ENCODE measurements at regions not wholly inside any gene's neighbourhood (a gene's known extent, or its start where the extent isn't known, plus 50 kb on each side); places are given as distances from the start of the nearest gene placed in this dataset.

- TF ChIP-seq ARID4A (CRISPR knock-in tag; IDR thresholded peaks at IDR 0.05; ENCODE audit: borderline replicate concordance): peak; percentile 19; the same call in 1 of the 2 replicates
- TF ChIP-seq NFE2 (CRISPR knock-in tag; IDR thresholded peaks at IDR 0.05): no peak
- peak; percentile 63; the same call in 1 of the 2 replicates for TF ChIP-seq ZSCAN9 (CRISPR knock-in tag; IDR thresholded peaks at IDR 0.05; ENCODE audit: borderline replicate concordance)
- TF ChIP-seq ZMYM3 (CRISPR knock-in tag; IDR thresholded peaks at IDR 0.05): no peak
- TF ChIP-seq RFXANK (CRISPR knock-in tag; IDR thresholded peaks at IDR 0.05): no peak
- TF ChIP-seq NR2F1 (CRISPR knock-in tag; IDR thresholded peaks at IDR 0.05): peak in 1 of 2 experiments; percentile 42; a peak in 1 of 4 replicates
- peak; percentile 47; the same call in 1 of the 2 replicates for TF ChIP-seq ZNF670 (CRISPR knock-in tag; IDR thresholded peaks at IDR 0.05; ENCODE audit: borderline replicate concordance)
- no peak for TF ChIP-seq NFAT5 (CRISPR knock-in tag; IDR thresholded peaks at IDR 0.05)
- peak; percentile 70 for TF ChIP-seq ELF1 (CRISPR knock-in tag; IDR thresholded peaks at IDR 0.05)
- TF ChIP-seq SP4 (CRISPR knock-in tag; IDR thresholded peaks at IDR 0.05): no peak
- TF ChIP-seq ZNF580 (CRISPR knock-in tag; IDR thresholded peaks at IDR 0.05; ENCODE audit: borderline replicate concordance, low read depth): no peak
- TF ChIP-seq ZFP36L2 (CRISPR knock-in tag; IDR thresholded peaks at IDR 0.05): no peak
- no peak for TF ChIP-seq ZNF343 (CRISPR knock-in tag; IDR thresholded peaks at IDR 0.05)
- TF ChIP-seq NR2C2 (CRISPR knock-in tag; IDR thresholded peaks at IDR 0.05; ENCODE audit: borderline replicate concordance): peak; percentile 32; the same call in 1 of the 2 replicates
- TF ChIP-seq ZNF614 (CRISPR knock-in tag; IDR thresholded peaks at IDR 0.05; ENCODE audit: borderline replicate concordance): peak; percentile 57; the same call in 1 of the 2 replicates
- TF ChIP-seq GATA4 (IDR thresholded peaks at IDR 0.05; ENCODE audit: borderline replicate concordance, low read depth): peak; percentile 39; the same call in 1 of the 2 replicates
- no peak for TF ChIP-seq THAP9 (CRISPR knock-in tag; IDR thresholded peaks at IDR 0.05; ENCODE audit: borderline replicate concordance)
Observed at GRCh38 chr5:165627548-165628170, 2122.2 kb downstream of the MAT2B start (continued).
